ENCODE measurements at regions not wholly inside any gene's neighbourhood (a gene's known extent, or its start where the extent isn't known, plus 50 kb on each side); places are given as distances from the start of the nearest gene placed in this dataset.

- ChIA-PET SMC1A (ENCODE audit: uncharacterized antibody, unreplicated experiment) (interaction anchor here (1.3 to 1.9 kb wide), 5 partner anchors 9 to 322 kb away, joined by 3 to 7 read pairs (median 4); no protein-coding TSS in a partner anchor), POLR2A (no interaction called here), RAD21 (ENCODE audit: unreplicated experiment) (interaction anchor here (0.7 to 1.9 kb wide), 4 partner anchors 131 to 272 kb away, joined by 3 to 6 read pairs (median 4); no protein-coding TSS in a partner anchor), CTCF (interaction anchor here (0.6 to 2.4 kb wide), 14 partner anchors 11 to 273 kb away, joined by 3 to 21 read pairs (median 4); no protein-coding TSS in a partner anchor)
- BruUV-seq (replicated peaks): no TSS peak
- ATAC-seq (peak; percentile 8; the same call in 2 of the 3 replicates), DNase-seq (ENCODE audit: low read depth, low spot score) (no peak), FAIRE-seq (no peak)
- Histone ChIP-seq H2AFZ (ENCODE audit: control insufficient read depth, low read depth, low read length) (no peak overlapping the region), H3K9ac (ENCODE audit: control insufficient read depth, insufficient read depth, low read length) (no peak overlapping the region), H3K27ac (ENCODE audit: control insufficient read depth, insufficient read depth) (peak overlapping the region; percentile 71), H3K27me3 (replicated peaks in 1 of 2; ENCODE audit: control insufficient read depth in 2 of 2, insufficient read depth in 2 of 2, low read length in 1 of 2) (no peaks in the 10 kb centered on the region), H3K4me3 (no peak overlapping the region), H3K4me1 (ENCODE audit: control insufficient read depth, insufficient read depth, low read length) (peaks cover 34% of the 10 kb centered on the region), H3K9me3 (replicated peaks; ENCODE audit: control insufficient read depth, insufficient read depth, low read length) (no peaks in the 10 kb centered on the region), H4K20me1 (ENCODE audit: control insufficient read depth, insufficient read depth) (no peaks in the 10 kb centered on the region), H3K79me2 (ENCODE audit: control insufficient read depth, insufficient read depth, low read length) (no peaks in the 10 kb centered on the region), H3K36me3 (ENCODE audit: control insufficient read depth in 2 of 2, insufficient read depth in 2 of 2, low read length in 1 of 2) (no peaks in the 10 kb centered on the region), H3K4me2 (ENCODE audit: control insufficient read depth, insufficient read depth) (peak overlapping the region; percentile 63)
- WGBS (ENCODE audit: insufficient coverage, insufficient replicate concordance, low lambda C conversion rate, missing lambda C conversion rate): 46% methylated on average over 9 of the region's 9 CpGs
- intact Hi-C loops (cut with micrococcal nuclease; ENCODE audit: unreplicated experiment) (loop anchor here (1.0 to 2.0 kb wide), 2 partner anchors 73 to 270 kb away; no protein-coding TSS in a partner anchor), in situ Hi-C loops (cut with MboI) (loop anchor here (5.0 kb wide), 2 partner anchors 70 to 270 kb away; no protein-coding TSS in a partner anchor)
- TF ChIP-seq PAX8 (IDR thresholded peaks at IDR 0.05) (no peak), FOXM1 (IDR thresholded peaks at IDR 0.05; ENCODE audit: low read depth, low read length) (no peak), ZNF207 (IDR thresholded peaks at IDR 0.05; ENCODE audit: borderline replicate concordance) (no peak), KAT2A (conservative IDR thresholded peaks at IDR 0.05; ENCODE audit: control insufficient read depth, low read depth, low read length) (no peak), BACH1 (IDR thresholded peaks at IDR 0.05; ENCODE audit: borderline replicate concordance) (no peak), E2F4 (IDR thresholded peaks at IDR 0.05; ENCODE audit: low read depth, low read length) (no peak), ZNF622 (IDR thresholded peaks at IDR 0.05) (no peak), MEF2A (IDR thresholded peaks at IDR 0.05; ENCODE audit: insufficient read depth, low read depth, low read length) (no peak), TAF1 (IDR thresholded peaks at IDR 0.05; ENCODE audit: borderline replicate concordance, low read depth, low read length) (no peak), TARDBP (IDR thresholded peaks at IDR 0.05; ENCODE audit: borderline replicate concordance) (no peak), CREB1 (IDR thresholded peaks at IDR 0.05; ENCODE audit: low read depth) (no peak)
- TF ChIP-seq, protein P1, sequence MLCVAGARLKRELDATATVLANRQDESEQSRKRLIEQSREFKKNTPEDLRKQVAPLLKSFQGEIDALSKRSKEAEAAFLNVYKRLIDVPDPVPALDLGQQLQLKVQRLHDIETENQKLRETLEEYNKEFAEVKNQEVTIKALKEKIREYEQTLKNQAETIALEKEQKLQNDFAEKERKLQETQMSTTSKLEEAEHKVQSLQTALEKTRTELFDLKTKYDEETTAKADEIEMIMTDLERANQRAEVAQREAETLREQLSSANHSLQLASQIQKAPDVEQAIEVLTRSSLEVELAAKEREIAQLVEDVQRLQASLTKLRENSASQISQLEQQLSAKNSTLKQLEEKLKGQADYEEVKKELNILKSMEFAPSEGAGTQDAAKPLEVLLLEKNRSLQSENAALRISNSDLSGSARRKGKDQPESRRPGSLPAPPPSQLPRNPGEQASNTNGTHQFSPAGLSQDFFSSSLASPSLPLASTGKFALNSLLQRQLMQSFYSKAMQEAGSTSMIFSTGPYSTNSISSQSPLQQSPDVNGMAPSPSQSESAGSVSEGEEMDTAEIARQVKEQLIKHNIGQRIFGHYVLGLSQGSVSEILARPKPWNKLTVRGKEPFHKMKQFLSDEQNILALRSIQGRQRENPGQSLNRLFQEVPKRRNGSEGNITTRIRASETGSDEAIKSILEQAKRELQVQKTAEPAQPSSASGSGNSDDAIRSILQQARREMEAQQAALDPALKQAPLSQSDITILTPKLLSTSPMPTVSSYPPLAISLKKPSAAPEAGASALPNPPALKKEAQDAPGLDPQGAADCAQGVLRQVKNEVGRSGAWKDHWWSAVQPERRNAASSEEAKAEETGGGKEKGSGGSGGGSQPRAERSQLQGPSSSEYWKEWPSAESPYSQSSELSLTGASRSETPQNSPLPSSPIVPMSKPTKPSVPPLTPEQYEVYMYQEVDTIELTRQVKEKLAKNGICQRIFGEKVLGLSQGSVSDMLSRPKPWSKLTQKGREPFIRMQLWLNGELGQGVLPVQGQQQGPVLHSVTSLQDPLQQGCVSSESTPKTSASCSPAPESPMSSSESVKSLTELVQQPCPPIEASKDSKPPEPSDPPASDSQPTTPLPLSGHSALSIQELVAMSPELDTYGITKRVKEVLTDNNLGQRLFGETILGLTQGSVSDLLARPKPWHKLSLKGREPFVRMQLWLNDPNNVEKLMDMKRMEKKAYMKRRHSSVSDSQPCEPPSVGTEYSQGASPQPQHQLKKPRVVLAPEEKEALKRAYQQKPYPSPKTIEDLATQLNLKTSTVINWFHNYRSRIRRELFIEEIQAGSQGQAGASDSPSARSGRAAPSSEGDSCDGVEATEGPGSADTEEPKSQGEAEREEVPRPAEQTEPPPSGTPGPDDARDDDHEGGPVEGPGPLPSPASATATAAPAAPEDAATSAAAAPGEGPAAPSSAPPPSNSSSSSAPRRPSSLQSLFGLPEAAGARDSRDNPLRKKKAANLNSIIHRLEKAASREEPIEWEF (IDR thresholded peaks at IDR 0.05; ENCODE audit: insufficient replicate concordance, low read depth, low read length): no peak
- TF ChIP-seq, protein P2, sequence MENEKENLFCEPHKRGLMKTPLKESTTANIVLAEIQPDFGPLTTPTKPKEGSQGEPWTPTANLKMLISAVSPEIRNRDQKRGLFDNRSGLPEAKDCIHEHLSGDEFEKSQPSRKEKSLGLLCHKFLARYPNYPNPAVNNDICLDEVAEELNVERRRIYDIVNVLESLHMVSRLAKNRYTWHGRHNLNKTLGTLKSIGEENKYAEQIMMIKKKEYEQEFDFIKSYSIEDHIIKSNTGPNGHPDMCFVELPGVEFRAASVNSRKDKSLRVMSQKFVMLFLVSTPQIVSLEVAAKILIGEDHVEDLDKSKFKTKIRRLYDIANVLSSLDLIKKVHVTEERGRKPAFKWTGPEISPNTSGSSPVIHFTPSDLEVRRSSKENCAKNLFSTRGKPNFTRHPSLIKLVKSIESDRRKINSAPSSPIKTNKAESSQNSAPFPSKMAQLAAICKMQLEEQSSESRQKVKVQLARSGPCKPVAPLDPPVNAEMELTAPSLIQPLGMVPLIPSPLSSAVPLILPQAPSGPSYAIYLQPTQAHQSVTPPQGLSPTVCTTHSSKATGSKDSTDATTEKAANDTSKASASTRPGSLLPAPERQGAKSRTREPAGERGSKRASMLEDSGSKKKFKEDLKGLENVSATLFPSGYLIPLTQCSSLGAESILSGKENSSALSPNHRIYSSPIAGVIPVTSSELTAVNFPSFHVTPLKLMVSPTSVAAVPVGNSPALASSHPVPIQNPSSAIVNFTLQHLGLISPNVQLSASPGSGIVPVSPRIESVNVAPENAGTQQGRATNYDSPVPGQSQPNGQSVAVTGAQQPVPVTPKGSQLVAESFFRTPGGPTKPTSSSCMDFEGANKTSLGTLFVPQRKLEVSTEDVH (IDR thresholded peaks at IDR 0.05; ENCODE audit: low read depth, partially characterized antibody): no peak
- TF ChIP-seq, protein P3, sequence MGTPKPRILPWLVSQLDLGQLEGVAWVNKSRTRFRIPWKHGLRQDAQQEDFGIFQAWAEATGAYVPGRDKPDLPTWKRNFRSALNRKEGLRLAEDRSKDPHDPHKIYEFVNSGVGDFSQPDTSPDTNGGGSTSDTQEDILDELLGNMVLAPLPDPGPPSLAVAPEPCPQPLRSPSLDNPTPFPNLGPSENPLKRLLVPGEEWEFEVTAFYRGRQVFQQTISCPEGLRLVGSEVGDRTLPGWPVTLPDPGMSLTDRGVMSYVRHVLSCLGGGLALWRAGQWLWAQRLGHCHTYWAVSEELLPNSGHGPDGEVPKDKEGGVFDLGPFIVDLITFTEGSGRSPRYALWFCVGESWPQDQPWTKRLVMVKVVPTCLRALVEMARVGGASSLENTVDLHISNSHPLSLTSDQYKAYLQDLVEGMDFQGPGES (IDR thresholded peaks at IDR 0.05): no peak
Observed at GRCh38 chr4:4762300-4762699, 97.2 kb upstream of the MSX1 start.

All from GM12878 (cell line).